TTC549 (cell line): ENCODE measurements at regions not wholly inside any gene's neighbourhood (a gene's known extent, or its start where the extent isn't known, plus 50 kb on each side); places are given as distances from the start of the nearest gene placed in this dataset.

Experiments
- FAIRE-seq: peaks from 2 replicates; lab custom pipeline; 2012; peaks lifted over from hg19 to GRCh38; lab: Jason Lieb, UNC

- FAIRE-seq: no peak
Measured at GRCh38 chr9:13896922-13897835, 416.8 kb downstream of the NFIB start.

- no peak for FAIRE-seq
Measured at GRCh38 chr9:13896047-13896446, 417.9 kb downstream of the NFIB start.

GRCh38 chr9:13885258-13885657 is 428.7 kb downstream of the NFIB start:
- no peak for FAIRE-seq

GRCh38 chr9:13879981-13880380 is 434.0 kb downstream of the NFIB start:
- no peak for FAIRE-seq

GRCh38 chr9:13879011-13879410 is 434.9 kb downstream of the NFIB start:
- FAIRE-seq: no peak

GRCh38 chr9:13878241-13878711 is 435.7 kb downstream of the NFIB start:
- FAIRE-seq: no peak

- FAIRE-seq: no peak
Measured at GRCh38 chr9:13876741-13877140, 437.2 kb downstream of the NFIB start.

GRCh38 chr9:13873203-13873602 is 440.7 kb downstream of the NFIB start:
- no peak for FAIRE-seq

GRCh38 chr9:13868336-13868735 is 445.6 kb downstream of the NFIB start:
- no peak for FAIRE-seq

GRCh38 chr9:13865869-13866268 is 448.1 kb downstream of the NFIB start:
- FAIRE-seq: no peak

GRCh38 chr9:13863112-13863511 is 450.8 kb downstream of the NFIB start:
- FAIRE-seq: no peak

GRCh38 chr9:13862654-13863053 is 451.3 kb downstream of the NFIB start:
- no peak for FAIRE-seq

- no peak for FAIRE-seq
Measured at GRCh38 chr9:13860946-13861640, 452.8 kb downstream of the NFIB start.

- FAIRE-seq: no peak
Measured at GRCh38 chr9:13860019-13860418, 453.9 kb downstream of the NFIB start.

- FAIRE-seq: no peak
Measured at GRCh38 chr9:13857521-13857920, 456.4 kb downstream of the NFIB start.

- no peak for FAIRE-seq
Measured at GRCh38 chr9:13847270-13847669, 466.7 kb downstream of the NFIB start.

GRCh38 chr9:13845460-13845859 is 468.5 kb downstream of the NFIB start:
- FAIRE-seq: no peak

GRCh38 chr9:13841746-13842462 is 472.0 kb downstream of the NFIB start:
- no peak for FAIRE-seq

GRCh38 chr9:13832446-13832845 is 481.5 kb downstream of the NFIB start:
- FAIRE-seq: no peak

- no peak for FAIRE-seq
Measured at GRCh38 chr9:13823026-13823425, 490.9 kb downstream of the NFIB start.

GRCh38 chr9:13817754-13818278 is 496.1 kb downstream of the NFIB start:
- no peak for FAIRE-seq

- FAIRE-seq: no peak
Measured at GRCh38 chr9:13816837-13817236, 497.1 kb downstream of the NFIB start.
